CD8-positive, alpha-beta memory T cell (primary cell): ENCODE measurements at regions not wholly inside any gene's neighbourhood (a gene's known extent, or its start where the extent isn't known, plus 50 kb on each side); places are given as distances from the start of the nearest gene placed in this dataset.

Source experiments
- CTCF ChIA-PET: fragments of 350-600 bp; sonication (Branson Sonifier 250); formaldehyde crosslinking; loops from one replicate; lab custom pipeline; 2021; ENCODE audit warnings: antibody characterized with exemption; lab: Charles Lee
- POLR2A ChIA-PET: fragments of 350-600 bp; sonication (Branson Sonifier 250); formaldehyde crosslinking; loops from one replicate; lab custom pipeline; 2021; ENCODE audit warnings: antibody characterized with exemption; lab: Charles Lee
- DNase-seq, 5 donors: peaks; one replicate each; pipeline versions ENCODE4 v3.0.0 to v3.0.0-alpha.2; 2020 to 2022; ENCODE audit warnings: mixed read lengths in 1 of 5
- H3K27ac ChIP-seq: one replicate; pipeline ENCODE4 v1.7.0; 2013; ENCODE audit warnings: low read depth, mild to moderate bottlenecking, low read length, moderate library complexity
- H3K27me3 ChIP-seq: 2 replicates; pipeline ENCODE4 v1.7.0; 2013; ENCODE audit warnings: low read length, mild to moderate bottlenecking; ENCODE audit not compliant: insufficient read depth, poor library complexity, severe bottlenecking
- H3K36me3 ChIP-seq: 2 replicates; pipeline ENCODE4 v1.7.0; 2013; ENCODE audit warnings: mild to moderate bottlenecking, low read length, moderate library complexity; ENCODE audit not compliant: insufficient read depth
- H3K4me1 ChIP-seq: 2 replicates; pipeline ENCODE4 v1.7.0; 2013; ENCODE audit warnings: mild to moderate bottlenecking, low read length, moderate library complexity; ENCODE audit not compliant: insufficient read depth
- H3K4me3 ChIP-seq: 2 replicates; pipeline ENCODE4 v1.7.0; 2013; ENCODE audit warnings: mild to moderate bottlenecking, low read length
- H3K9me3 ChIP-seq: 2 replicates; pipeline ENCODE4 v1.7.0; 2013; ENCODE audit warnings: mild to moderate bottlenecking, low read length
- H3K27ac Mint-ChIP-seq, 8 donors: one replicate each; pipeline ENCODE4 v1.8.0; 2020 to 2021; ENCODE audit warnings: mixed read lengths in 8 of 8, mild to moderate bottlenecking in 6 of 8, inconsistent platforms in 3 of 8, moderate library complexity in 3 of 8
- H3K27me3 Mint-ChIP-seq, 2 donors: one replicate each; pipeline ENCODE4 v1.8.0; 2020 to 2021; ENCODE audit warnings: mixed read lengths in 2 of 2, mild to moderate bottlenecking in 1 of 2, moderate library complexity in 1 of 2
- H3K36me3 Mint-ChIP-seq, 3 donors: one replicate each; pipeline ENCODE4 v1.8.0; 2020 to 2021; ENCODE audit warnings: mixed read lengths in 3 of 3, inconsistent platforms in 1 of 3, mild to moderate bottlenecking in 1 of 3
- H3K4me1 Mint-ChIP-seq, 3 donors: one replicate each; pipeline ENCODE4 v1.8.0; 2020 to 2021; ENCODE audit warnings: mixed read lengths in 3 of 3, inconsistent platforms in 1 of 3, mild to moderate bottlenecking in 1 of 3
- H3K4me3 Mint-ChIP-seq, 7 donors: one replicate each; pipeline ENCODE4 v1.8.0; 2020 to 2021; ENCODE audit warnings: mixed read lengths in 7 of 7, mild to moderate bottlenecking in 6 of 7, moderate library complexity in 4 of 7, inconsistent platforms in 2 of 7
- H3K9me3 Mint-ChIP-seq, 5 donors: one replicate each; pipeline ENCODE4 v1.8.0; 2020 to 2022; ENCODE audit warnings: mixed read lengths in 5 of 5, mild to moderate bottlenecking in 3 of 5, moderate library complexity in 2 of 5, inconsistent platforms in 1 of 5

DNA sequence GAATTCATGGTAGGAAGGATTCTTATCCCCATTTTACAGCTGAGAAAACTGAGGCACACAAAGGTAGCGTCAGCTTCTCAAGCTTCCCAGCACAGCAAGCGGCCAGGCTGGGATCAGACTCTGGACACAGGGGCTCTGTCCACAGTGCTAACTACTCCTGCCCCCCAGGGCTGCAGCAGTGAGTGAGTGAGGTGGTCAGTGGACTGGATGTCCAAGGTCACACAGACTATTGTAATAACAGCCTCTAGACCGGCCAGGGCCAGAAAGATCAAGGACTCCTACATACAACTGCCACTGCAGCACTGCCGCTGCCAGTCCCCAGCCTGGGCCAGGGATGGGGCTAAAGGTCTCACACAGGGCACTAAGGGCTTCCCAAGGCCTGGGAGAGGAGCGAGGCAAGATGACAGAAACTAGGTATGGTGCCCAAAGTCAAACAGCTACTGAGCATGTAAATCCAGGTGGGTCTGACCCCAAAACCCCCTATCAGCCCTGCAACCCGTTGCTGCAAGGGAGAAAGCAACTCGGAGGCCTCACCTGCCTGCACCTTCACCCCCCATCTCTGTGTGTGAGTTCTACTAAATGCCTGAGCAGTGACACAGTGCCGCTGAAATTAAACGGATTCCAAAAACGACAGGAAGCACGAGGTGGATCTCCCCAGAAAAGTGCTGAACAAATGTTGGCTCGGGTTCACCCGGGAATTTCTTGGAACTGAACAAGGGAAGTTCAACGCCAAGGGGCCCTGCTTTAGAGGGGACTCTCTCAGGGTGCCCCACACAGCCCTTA is 161.8 kb upstream of the GRK3 start:
- H3K9me3 ChIP-seq, result no peaks in the 10 kb centered on the region
- no peaks in the 10 kb centered on the region for H3K36me3 ChIP-seq
- H3K27ac ChIP-seq, result peak overlapping the region; percentile 52
- no peak overlapping the region for H3K4me3 ChIP-seq
- DNase-seq, result no peak
- H3K4me1 Mint-ChIP-seq, result peaks cover 40 to 61% (median 40%) of the 10 kb centered on the region in 3 donors
- peaks cover 34% of the 10 kb centered on the region for H3K4me1 ChIP-seq
- peaks cover 0 to 2% (median 0%) of the 10 kb centered on the region in 3 donors for H3K36me3 Mint-ChIP-seq
- H3K4me3 Mint-ChIP-seq, result peak overlapping the region; percentile 20 to 97 (median 64)
- POLR2A ChIA-PET, result no interaction called here
- H3K27me3 ChIP-seq, result no peaks in the 10 kb centered on the region
- CTCF ChIA-PET, result no interaction called here
- H3K27ac Mint-ChIP-seq, result peak overlapping the region in 7 of 8 donors; percentile 12 to 84 (median 53)
- no peaks in the 10 kb centered on the region for H3K9me3 Mint-ChIP-seq
- peaks cover 0 to 1% of the 10 kb centered on the region in 2 donors for H3K27me3 Mint-ChIP-seq

DNA sequence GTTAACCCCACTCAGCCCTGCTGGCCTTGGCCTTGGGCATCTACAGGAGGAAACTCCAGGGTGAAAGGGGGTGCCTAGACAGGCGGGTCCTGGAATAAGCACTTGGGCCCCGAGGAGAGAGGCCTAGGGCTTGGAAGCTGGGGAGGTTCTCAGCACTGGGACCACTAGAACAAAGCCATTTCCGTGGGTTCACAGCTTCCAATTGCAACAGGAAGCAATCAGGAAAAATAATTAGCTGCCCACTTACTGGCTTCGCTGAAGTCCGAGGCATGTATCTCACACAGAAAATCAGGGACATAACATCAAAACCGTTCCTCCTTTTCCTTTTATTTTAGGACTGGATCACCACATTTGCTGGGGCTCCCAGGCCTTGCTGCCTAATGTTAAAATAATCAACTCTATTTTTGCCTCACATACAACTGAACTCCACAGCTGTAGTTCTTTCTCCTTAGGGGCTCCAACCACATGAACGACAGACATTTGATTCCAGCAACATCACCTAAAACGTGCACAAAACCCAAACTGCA is 161.1 kb upstream of the GRK3 start:
- peak overlapping the region; percentile 52 for H3K27ac ChIP-seq
- peaks cover 37 to 54% (median 39%) of the 10 kb centered on the region in 3 donors for H3K4me1 Mint-ChIP-seq
- peaks cover 0 to 2% (median 0%) of the 10 kb centered on the region in 3 donors for H3K36me3 Mint-ChIP-seq
- H3K27me3 ChIP-seq, result no peaks in the 10 kb centered on the region
- ChIA-PET CTCF (no interaction called here), POLR2A (no interaction called here)
- H3K36me3 ChIP-seq, result no peaks in the 10 kb centered on the region
- peaks cover 34% of the 10 kb centered on the region for H3K4me1 ChIP-seq
- H3K9me3 ChIP-seq, result no peaks in the 10 kb centered on the region
- H3K27ac Mint-ChIP-seq, result peak overlapping the region; percentile 46 to 96 (median 78)
- peak overlapping the region; percentile 89 to 97 (median 92) for H3K4me3 Mint-ChIP-seq
- no peaks in the 10 kb centered on the region for H3K9me3 Mint-ChIP-seq
- H3K4me3 ChIP-seq, result peak overlapping the region; percentile 63
- peaks cover 0 to 1% of the 10 kb centered on the region in 2 donors for H3K27me3 Mint-ChIP-seq
- no peak for DNase-seq

DNA sequence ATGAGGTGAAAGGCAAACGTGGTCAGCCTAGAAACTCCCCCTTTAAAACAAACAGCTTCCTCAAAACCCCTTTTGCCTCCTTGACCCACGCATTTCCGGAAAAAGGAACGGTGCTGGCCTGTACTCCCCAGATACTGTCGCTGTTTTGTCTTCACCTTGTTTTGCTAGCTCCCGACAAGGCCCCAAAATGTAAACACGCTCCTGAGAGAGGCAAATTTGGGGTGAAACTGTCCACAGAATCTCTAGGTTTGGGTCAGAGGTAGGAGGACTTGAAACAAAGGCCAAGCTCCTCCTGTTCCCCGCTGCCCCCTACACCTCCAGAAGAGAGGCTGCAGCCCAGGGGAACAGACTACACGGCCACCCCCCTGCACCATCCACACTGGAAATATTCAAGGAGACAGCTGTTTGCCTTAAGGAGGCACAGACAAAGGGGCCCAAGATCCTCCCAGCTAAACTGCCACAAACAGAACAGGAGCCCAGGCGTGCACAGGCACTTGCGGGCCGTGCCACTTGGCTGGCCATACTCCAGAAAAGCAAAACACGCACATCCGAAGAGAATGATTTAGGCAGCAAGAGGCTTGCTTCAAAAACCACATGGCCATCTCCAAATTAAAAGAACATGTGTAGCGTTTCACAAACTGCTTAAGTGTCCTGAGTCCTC is 160.5 kb upstream of the GRK3 start:
- ChIA-PET CTCF (no interaction called here), POLR2A (no interaction called here)
- Histone ChIP-seq H3K9me3 (no peaks in the 10 kb centered on the region), H3K36me3 (no peaks in the 10 kb centered on the region), H3K4me1 (peaks cover 34% of the 10 kb centered on the region), H3K27ac (peak overlapping the region; percentile 52), H3K4me3 (peak overlapping the region; percentile 63), H3K27me3 (no peaks in the 10 kb centered on the region)
- no peak for DNase-seq
- peak overlapping the region; percentile 59 to 96 (median 82) for H3K27ac Mint-ChIP-seq
- peaks cover 0 to 2% (median 0%) of the 10 kb centered on the region in 3 donors for H3K36me3 Mint-ChIP-seq
- no peaks in the 10 kb centered on the region for H3K9me3 Mint-ChIP-seq
- peaks cover 0 to 1% of the 10 kb centered on the region in 2 donors for H3K27me3 Mint-ChIP-seq
- H3K4me1 Mint-ChIP-seq, result peaks cover 34 to 48% (median 37%) of the 10 kb centered on the region in 3 donors
- H3K4me3 Mint-ChIP-seq, result peak overlapping the region; percentile 89 to 97 (median 92)

DNA sequence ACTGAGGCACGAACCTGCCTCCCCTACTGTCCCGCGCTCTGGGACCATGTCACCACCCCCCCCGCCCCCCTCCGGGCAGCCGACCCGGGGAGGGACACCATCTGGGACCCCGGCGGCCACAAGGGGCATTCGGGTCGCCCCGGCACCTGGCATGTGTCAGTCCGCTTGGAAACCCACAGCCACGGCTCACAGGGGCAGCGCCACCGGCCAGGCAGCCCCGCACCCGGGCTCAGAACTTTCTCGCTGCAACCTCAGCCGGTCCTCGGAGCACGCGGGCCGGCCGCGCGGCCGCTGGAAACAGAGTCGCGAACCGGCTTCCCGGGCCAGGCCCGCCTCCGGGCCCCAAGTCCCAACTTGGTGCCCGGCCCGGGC is 159.9 kb upstream of the GRK3 start:
- CTCF ChIA-PET, result no interaction called here
- no peaks in the 10 kb centered on the region for H3K9me3 Mint-ChIP-seq
- H3K27ac ChIP-seq, result no peak overlapping the region
- no peak for DNase-seq
- no peaks in the 10 kb centered on the region for H3K36me3 ChIP-seq
- H3K27ac Mint-ChIP-seq, result peak overlapping the region in 4 of 8 donors; percentile 79 to 96 (median 89)
- H3K27me3 ChIP-seq, result no peaks in the 10 kb centered on the region
- H3K4me1 Mint-ChIP-seq, result peaks cover 34 to 48% (median 37%) of the 10 kb centered on the region in 3 donors
- peaks cover 34% of the 10 kb centered on the region for H3K4me1 ChIP-seq
- peaks cover 0 to 2% (median 0%) of the 10 kb centered on the region in 3 donors for H3K36me3 Mint-ChIP-seq
- peak overlapping the region; percentile 63 for H3K4me3 ChIP-seq
- H3K4me3 Mint-ChIP-seq, result peak overlapping the region; percentile 89 to 97 (median 92)
- no peaks in the 10 kb centered on the region for H3K9me3 ChIP-seq
- peaks cover 0 to 1% of the 10 kb centered on the region in 2 donors for H3K27me3 Mint-ChIP-seq
- POLR2A ChIA-PET, result no interaction called here

DNA sequence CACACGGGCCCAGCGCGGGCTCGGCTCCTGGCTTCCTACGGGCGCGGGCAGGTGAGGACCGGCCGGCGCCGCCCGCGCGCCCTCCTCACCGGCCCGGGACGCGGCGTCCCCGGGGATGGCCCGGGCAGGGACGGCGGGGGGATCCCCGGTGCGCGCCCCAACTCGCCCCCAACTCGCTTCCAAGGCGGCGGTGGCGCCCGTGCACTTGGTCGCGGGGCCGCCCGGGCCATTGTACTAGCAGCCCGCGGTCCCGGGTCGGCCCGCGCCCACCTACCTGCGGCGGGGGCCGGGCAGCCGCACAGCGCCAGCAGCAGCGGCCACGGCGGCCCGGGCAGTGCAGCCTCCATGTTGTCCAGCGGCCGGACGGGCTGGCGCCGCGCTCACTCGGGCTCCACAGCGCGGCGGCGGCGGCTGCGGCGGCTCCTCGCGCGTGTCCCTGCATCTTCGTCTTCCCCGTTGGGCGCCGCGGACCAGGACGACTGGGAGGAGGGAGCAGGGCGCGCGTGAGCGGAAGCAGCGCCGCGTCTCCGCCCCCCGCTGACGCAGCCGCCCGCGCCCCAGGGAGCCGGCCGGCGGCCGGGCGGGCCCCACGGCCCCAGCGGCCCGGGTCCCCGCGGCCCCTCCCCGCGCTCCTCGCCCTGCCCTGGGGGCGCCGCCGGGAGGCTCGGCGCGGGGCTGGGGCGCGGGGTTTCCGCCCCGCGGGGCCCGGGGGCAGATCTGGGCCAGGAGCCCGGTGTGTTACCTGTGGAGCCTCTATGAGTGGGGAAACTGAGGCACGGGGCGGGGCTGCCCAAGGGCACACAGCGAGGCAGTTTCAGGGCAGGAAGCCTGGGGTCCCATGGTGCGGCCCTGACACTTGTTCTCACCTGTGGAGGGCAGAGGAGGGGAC is 159.3 kb upstream of the GRK3 start:
- no peaks in the 10 kb centered on the region for H3K36me3 ChIP-seq
- H3K4me3 ChIP-seq, result peak overlapping the region; percentile 63
- H3K27ac ChIP-seq, result peak overlapping the region; percentile 72
- peak overlapping the region; percentile 66 to 97 (median 81) for H3K4me3 Mint-ChIP-seq
- H3K27ac Mint-ChIP-seq, result peak overlapping the region in 7 of 8 donors; percentile 18 to 87 (median 83)
- no peaks in the 10 kb centered on the region for H3K9me3 ChIP-seq
- peaks cover 32 to 43% (median 33%) of the 10 kb centered on the region in 3 donors for H3K4me1 Mint-ChIP-seq
- CTCF ChIA-PET, result interaction anchor here (1.6 kb wide), 1 partner anchor 42 kb away, joined by 3 read pairs; no protein-coding TSS in a partner anchor
- H3K27me3 Mint-ChIP-seq, result peaks cover 0 to 1% of the 10 kb centered on the region in 2 donors
- no peaks in the 10 kb centered on the region for H3K27me3 ChIP-seq
- H3K9me3 Mint-ChIP-seq, result no peaks in the 10 kb centered on the region
- POLR2A ChIA-PET, result no interaction called here
- peak; percentile 48 to 70 (median 55) for DNase-seq
- H3K4me1 ChIP-seq, result peaks cover 34% of the 10 kb centered on the region
- H3K36me3 Mint-ChIP-seq, result peaks cover 0 to 2% (median 0%) of the 10 kb centered on the region in 3 donors

DNA sequence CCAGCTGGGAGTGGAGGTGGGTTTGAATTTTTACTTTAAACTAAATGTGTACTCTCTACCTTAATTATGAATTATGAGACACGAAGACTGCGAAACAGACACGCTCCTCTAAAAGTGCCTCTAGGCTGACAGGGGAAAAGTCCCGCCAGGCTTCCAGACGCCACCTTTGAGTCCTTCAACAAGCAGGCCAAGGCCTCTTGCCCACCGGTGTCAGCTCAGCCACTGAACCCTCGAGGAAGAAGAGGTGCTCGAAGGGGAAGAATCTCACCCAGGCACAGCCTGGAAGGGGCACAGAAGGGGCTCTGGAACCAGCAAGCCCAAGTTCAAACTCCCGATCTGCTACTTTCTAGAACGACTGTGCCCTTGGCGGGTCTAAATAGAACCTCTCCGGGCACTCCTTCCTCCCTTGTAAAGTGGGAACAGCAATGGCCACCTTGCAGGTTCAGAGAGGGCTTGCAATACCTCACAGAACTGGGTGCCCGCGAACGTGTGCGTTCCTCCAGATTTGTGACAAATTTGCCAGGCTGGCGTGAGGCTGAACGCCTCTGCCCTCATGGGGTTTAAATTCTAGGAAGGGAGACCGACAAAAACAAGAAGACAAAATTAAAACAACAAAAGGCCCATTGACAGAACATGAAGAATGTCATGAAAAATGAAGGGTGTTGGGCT is 158.5 kb upstream of the GRK3 start:
- ChIA-PET CTCF (interaction anchor here (1.6 kb wide), 1 partner anchor 41 kb away, joined by 3 read pairs; no protein-coding TSS in a partner anchor), POLR2A (no interaction called here)
- H3K4me1 Mint-ChIP-seq, result peaks cover 36 to 47% (median 38%) of the 10 kb centered on the region in 3 donors
- Histone ChIP-seq H3K27ac (peak overlapping the region; percentile 72), H3K4me3 (peak overlapping the region; percentile 56), H3K36me3 (no peaks in the 10 kb centered on the region), H3K27me3 (no peaks in the 10 kb centered on the region), H3K4me1 (peaks cover 34% of the 10 kb centered on the region), H3K9me3 (no peaks in the 10 kb centered on the region)
- H3K36me3 Mint-ChIP-seq, result peaks cover 0 to 2% (median 0%) of the 10 kb centered on the region in 3 donors
- H3K27me3 Mint-ChIP-seq, result peaks cover 0 to 1% of the 10 kb centered on the region in 2 donors
- H3K4me3 Mint-ChIP-seq, result peak overlapping the region; percentile 66 to 93 (median 79)
- H3K27ac Mint-ChIP-seq, result peak overlapping the region; percentile 18 to 87 (median 78)
- DNase-seq, result no peak
- H3K9me3 Mint-ChIP-seq, result no peaks in the 10 kb centered on the region
